ENCODE measurements at regions not wholly inside any gene's neighbourhood (a gene's known extent, or its start where the extent isn't known, plus 50 kb on each side); places are given as distances from the start of the nearest gene placed in this dataset.
A peak's percentile ranks its signal among the peaks of the same experiment; 100 is the strongest.

DNA sequence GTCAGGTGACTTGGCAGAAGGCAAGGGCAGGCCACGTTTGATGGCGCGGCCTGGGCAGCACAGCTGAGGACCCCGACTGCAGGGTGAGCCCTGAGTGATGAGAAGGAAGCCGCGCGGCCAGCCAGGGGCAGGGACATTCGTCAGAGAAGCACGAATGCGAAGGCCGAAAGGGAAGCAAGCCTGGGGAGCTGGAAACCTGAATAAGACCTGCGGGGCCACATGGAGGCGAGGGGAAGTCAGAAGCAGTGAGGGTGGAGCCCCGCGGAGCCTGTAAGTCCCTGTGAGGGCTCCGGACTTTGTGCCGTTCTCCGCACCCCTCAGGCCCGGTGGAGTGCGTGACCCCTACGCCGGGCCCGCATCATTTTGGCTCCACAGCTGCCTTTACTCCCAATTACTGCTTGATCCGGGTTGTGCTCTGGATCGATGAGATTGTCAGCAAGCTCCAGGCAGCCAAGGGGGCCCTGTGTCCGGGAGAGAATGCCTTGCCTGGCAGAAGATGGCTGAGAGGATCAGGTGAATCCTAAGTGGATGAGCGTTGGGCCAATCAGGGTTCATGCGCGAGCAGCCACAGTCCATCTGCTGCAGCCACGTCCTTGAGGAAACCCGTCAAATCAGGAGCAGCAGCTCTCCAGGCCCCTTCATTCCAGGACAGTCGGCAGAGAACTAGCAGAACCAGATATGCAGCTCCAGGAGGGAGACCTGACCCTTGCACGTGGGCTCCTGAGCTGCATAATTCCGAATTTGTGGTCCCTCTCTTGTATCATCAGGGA lies 293.3 kb upstream of the SHH start:
- intact Hi-C loops (cut with DNase I) = no loop called here
- DNase-seq (ENCODE audit: low spot score) = no peak

DNA sequence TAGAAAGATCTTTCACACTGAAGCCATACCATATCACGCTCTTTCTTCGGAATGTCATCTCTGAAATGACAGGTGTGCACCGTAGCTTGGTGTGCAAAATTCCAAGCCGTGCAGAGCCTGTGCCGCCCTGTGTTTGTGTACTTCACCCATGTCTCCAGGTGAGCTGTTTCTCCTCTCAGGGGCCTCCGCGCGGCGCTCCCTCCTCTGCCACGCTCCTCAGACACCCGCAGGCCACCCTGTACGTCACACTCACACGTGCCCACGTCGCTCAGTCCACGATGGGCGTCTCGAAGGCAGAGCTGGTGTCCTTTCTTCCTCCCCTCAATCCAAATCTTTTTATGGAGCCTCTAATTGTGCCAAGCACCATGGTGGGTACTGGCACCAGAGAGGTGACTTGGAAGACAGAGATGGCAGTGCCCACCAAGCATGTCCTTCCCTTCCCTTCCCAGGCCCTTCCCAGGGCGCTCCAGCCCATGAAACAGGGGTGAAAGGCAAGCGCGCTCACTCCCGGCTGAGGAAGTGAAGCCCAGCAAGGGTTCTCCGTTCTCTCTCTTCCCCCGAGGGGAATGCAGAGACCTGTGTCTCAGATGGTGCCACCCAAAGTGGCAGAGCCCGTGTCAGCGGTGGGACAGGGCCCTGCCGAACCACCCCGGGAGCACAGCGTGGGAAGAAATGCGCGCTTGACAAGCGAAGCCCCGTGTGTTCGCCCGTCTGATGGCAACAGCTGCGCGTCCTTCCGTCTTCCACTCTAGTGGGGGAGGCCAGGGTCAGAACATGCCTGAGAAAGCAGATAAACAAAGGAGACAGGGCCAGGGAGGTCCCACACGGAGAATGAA lies 292.5 kb upstream of the SHH start:
- DNase-seq (ENCODE audit: low spot score) = no peak

GRCh38 chr7:156102267-156102666 lies 290.0 kb upstream of the SHH start:
- intact Hi-C loops (cut with DNase I) = no loop called here
- no peak for DNase-seq (ENCODE audit: low spot score)

More for the DNA sequence above, 292.5 kb upstream of the SHH start:
- intact Hi-C loops (cut with DNase I) = no loop called here

GRCh38 chr7:156101355-156101754 lies 289.1 kb upstream of the SHH start:
- no peak for DNase-seq (ENCODE audit: low spot score)
- intact Hi-C loops (cut with DNase I) = no loop called here

DNA sequence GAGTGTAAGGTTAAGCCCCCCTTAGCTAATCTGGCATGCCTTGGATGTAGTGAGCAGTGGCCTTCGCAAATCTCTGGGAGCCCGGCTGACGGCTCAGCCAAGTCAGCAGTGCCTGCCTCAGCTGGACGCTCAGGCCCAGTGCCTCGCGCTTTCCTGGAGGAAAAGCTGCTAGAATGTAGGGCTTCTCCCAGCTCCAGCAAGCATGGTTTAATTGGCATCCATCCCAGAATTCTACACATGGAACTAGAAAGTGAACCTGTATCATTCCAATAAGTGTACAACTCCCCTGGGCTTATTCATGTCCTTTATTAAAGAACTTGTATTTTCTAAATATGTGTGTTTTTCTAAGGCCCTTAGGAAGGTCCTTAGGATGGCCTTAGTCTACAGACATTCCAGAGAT lies 287.8 kb upstream of the SHH start:
- DNase-seq (ENCODE audit: low spot score) = no peak
- intact Hi-C loops (cut with DNase I) = no loop called here

- intact Hi-C loops (cut with DNase I) = no loop called here
These were observed 286.8 kb upstream of the SHH start for GRCh38 chr7:156099085-156099484.

GRCh38 chr7:156096771-156097538 lies 284.7 kb upstream of the SHH start:
- intact Hi-C loops (cut with DNase I) = no loop called here
- no peak for DNase-seq (ENCODE audit: low spot score)

More at GRCh38 chr7:156099085-156099484, 286.8 kb upstream of the SHH start:
- no peak for DNase-seq (ENCODE audit: low spot score)

- intact Hi-C loops (cut with DNase I) = no loop called here
- no peak for DNase-seq (ENCODE audit: low spot score)
These were observed 283.8 kb upstream of the SHH start for GRCh38 chr7:156095908-156096539.

DNA sequence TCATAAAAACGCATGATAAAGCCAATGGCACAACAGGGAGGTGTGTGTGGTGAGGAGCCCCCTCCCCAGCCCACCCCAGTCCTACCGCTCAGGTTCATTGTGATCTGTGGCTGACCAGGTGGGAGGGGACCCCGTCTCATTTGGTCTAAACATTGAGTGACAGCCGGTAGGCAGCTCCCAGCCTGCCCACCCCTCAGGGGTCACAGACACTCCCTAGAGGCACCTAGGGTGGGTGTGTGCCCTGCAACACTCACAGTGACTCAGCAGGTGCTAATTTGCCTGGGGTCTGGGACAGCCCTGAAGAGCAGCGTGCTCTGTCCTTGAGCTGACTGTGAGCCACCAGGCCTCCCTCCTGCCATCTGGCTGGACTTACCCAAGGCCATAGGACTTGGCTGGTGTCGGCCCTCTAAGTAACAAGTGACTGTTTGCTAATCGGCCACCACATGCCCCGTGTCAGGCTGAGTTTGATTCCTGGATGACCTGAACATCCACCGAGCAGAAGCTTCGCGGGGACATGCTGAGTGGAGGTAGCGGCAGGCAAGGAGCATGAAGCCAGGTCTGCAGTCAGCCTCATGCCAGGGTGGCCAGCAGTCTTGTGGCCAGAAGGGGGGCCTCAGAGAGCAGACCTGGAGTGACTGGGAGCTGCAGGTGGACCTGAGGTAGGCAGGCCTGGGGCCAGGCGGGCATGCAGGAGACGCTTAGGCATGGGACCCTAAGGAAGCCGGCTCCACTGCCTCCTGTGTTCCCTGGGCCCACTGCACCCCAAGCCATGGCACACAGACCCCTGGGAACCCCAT lies 282.3 kb upstream of the SHH start:
- intact Hi-C loops (cut with DNase I) = no loop called here
- DNase-seq (ENCODE audit: low spot score) = no peak

DNA sequence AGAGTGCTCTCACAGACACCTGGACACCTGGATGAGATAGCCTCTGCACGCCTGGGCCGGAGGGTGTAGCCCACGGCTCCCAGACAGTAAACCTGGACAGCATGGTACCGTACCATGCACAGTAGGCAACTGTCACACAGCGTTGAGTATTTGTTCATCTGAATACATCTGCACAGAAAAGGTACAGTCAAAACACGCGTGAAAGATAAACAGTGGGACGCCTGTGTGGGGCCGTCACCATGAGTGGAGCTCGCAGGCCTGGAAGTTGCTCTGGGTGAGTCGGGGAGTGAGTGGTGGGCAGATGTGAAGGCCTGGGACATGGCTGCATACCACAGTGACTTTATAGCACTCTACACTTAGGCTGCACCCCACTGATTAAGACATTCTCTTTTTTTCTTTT lies 280.0 kb upstream of the SHH start:
- no peak for DNase-seq (ENCODE audit: low spot score)
- intact Hi-C loops (cut with DNase I) = no loop called here

DNA sequence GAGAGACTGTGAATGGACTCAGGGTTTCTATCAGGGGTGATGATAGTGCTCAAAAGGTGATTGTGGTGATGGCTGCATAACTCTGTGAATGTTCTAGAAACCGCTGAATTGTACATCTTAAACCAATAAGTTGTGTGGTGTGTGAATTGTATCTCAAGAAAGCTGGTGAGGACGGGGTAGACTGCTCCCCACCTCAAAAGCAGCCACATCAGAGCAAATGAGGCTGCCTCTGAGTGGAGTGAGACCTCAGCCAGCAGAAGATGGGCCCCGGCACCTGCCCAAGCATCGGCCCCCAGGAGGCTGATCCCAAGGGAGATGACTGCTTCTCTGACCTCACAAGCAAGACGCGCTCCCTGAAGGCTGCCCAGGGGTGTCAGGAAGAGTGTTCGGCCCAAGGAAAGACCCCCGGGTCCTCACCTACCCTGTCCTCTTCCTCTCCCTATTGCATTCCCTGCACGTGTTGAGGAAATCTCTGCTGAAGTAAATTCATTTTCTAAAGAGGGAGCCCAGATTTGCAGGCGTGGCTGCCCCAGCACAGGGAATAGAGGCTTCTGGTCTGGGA lies 279.3 kb upstream of the SHH start:
- no peak for DNase-seq (ENCODE audit: low spot score)
- intact Hi-C loops (cut with DNase I) = loop anchor here in 1 of 2 donors (2.0 kb wide), 1 partner anchor 39 kb away; no protein-coding TSS in a partner anchor

GRCh38 chr7:156090988-156091387 lies 278.7 kb upstream of the SHH start:
- no peak for DNase-seq (ENCODE audit: low spot score)
- intact Hi-C loops (cut with DNase I) = loop anchor here in 1 of 2 donors (2.0 kb wide), 1 partner anchor 38 kb away; no protein-coding TSS in a partner anchor

DNA sequence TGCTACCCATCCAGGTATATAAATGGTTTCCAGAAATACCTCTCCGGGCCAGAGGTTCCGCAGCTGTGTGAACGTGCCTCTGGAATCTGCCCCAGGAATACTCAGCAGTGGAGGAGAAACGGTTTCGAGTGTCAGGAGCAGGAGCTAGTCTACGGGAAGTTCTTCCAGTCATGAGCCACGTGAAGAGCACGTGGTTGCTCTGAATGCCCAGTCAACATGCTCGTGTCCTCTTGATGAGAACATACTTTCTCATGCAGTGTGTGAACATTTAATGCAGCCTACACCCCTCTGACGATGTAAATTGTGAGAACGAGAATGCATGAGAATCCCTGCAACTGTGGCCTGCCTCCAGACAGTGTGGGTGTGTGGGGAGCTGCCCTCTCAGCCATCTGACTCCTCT lies 277.0 kb upstream of the SHH start:
- intact Hi-C loops (cut with DNase I) = no loop called here
- DNase-seq (ENCODE audit: low spot score) = no peak

GRCh38 chr7:156088115-156088514 lies 275.9 kb upstream of the SHH start:
- intact Hi-C loops (cut with DNase I) = no loop called here
- no peak for DNase-seq (ENCODE audit: low spot score)

GRCh38 chr7:156082048-156083040 lies 270.1 kb upstream of the SHH start:
- intact Hi-C loops (cut with DNase I) = no loop called here
- DNase-seq (ENCODE audit: low spot score) = no peak

DNA sequence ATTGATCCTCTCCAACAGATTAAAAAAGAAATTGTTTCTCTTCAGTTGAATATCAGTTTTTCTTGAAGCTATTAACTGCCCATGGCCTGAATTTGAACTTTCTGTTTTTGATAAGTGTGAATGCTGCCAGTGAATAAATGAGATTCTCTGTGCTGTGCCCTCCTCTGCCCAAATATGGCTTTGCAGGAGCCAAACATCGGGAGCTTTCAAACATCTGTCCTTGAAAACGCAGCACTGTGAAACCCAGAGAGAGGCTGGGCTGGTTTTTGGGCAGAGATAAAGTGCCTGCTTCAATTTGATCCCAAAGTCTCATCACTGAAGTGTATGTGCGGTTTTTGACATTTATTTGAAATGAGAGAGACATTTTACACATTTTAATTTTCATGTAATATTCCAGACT lies 268.3 kb upstream of the SHH start:
- intact Hi-C loops (cut with DNase I) = no loop called here
- no peak for DNase-seq (ENCODE audit: low spot score)

GRCh38 chr7:156080046-156080445 lies 267.8 kb upstream of the SHH start:
- intact Hi-C loops (cut with DNase I) = no loop called here
- DNase-seq (ENCODE audit: low spot score) = peak; percentile 31

Data from posterior vena cava (tissue), 2 donors.